ENCODE measurements at regions not wholly inside any gene's neighbourhood (a gene's known extent, or its start where the extent isn't known, plus 50 kb on each side); places are given as distances from the start of the nearest gene placed in this dataset.
"Not testable (repeated sequence)": the region's sequence is repeated elsewhere in the genome, so short reads cannot be mapped to it uniquely, and the experiment has no call there.

DNA sequence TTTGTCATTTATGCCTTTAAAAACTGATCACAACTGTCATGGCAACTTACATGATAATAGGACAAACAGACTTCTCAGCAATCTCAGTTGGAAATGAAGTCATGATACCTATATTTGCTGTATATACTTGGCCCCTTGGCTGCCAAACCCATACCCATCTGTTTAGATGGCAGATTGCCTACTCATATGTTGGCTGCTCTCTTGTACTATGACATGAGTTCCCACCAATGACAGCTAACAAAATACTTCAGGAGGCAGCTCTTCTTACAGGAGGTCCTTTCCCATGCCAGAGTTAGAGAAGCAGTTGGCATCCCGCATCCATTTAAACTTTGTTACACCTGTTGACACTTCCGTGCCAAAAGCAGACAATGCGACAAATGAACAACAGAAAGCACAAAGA, 603.1 kb upstream of the ADGRL2 start:
- no peaks in the 10 kb centered on the region for H3K9me3 ChIP-seq (ENCODE audit: control insufficient read depth in 3 of 3, low read length in 3 of 3)
- H3K9ac ChIP-seq (ENCODE audit: low read depth in 1 of 3, low read length in 3 of 3) = no peak overlapping the region
- no peaks in the 10 kb centered on the region for H3K36me3 ChIP-seq (ENCODE audit: control insufficient read depth in 3 of 3, insufficient read depth in 3 of 3, low read length in 3 of 3)
- H3K4me1 ChIP-seq (ENCODE audit: control insufficient read depth in 3 of 3, insufficient read depth in 3 of 3, low read length in 3 of 3) = no peaks in the 10 kb centered on the region
- H3K27ac ChIP-seq (ENCODE audit: low read depth, low read length) = no peak overlapping the region
- H3K4me3 ChIP-seq (ENCODE audit: low read length in 3 of 3) = no peak overlapping the region
- no peaks in the 10 kb centered on the region for H3K27me3 ChIP-seq (ENCODE audit: control insufficient read depth in 3 of 3, insufficient read depth in 3 of 3, low read length in 3 of 3)

DNA sequence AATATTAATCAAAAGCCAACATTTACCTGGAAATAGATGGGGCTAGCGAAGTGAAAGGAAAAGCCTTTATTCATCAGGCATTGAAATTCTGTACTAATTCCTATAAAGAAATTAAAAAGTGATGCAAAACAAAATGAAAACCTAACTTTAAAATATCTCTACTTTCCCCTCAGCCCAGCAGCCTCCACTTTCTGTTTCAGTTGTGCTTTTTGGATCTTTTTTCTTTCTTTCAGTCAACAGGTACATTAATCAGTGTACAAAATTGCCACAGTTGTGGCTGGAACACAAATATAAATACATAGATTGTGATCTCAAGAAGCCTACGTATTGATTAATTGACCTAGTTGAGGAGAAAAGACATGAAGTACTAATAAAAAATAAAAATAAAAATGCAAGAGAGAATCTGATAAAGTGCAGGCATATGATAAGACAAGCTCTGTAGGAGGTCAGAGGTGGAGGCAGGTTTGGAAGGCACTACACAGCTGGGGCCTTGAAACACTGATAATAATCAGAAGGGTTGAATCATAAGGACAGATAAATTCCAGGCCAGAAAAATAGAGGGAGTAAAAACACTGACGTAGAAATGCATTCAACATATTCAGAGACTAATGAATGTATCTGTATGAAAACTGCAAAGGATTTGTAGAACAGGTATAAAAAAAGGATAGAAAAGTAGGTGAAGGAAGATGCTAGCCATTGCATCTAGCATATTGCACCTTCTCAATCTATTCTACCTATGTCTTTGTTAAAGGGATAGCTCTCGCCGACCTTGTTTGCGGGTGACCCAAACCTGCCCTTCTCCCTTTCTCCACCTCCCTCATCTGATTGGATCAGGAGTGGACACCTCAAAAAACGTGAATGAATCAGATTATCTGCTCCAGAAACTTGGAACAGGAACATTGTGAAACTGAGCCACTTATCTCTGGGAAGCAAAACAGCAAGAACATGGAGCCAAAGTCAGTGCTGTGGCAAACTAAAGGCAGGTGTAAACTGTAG, 607.8 kb upstream of the ADGRL2 start:
- Histone ChIP-seq H3K9ac (ENCODE audit: low read depth in 1 of 3, low read length in 3 of 3) (no peak overlapping the region), H3K36me3 (ENCODE audit: control insufficient read depth in 3 of 3, insufficient read depth in 3 of 3, low read length in 3 of 3) (no peaks in the 10 kb centered on the region), H3K9me3 (ENCODE audit: control insufficient read depth in 3 of 3, low read length in 3 of 3) (no peaks in the 10 kb centered on the region), H3K27me3 (ENCODE audit: control insufficient read depth in 3 of 3, insufficient read depth in 3 of 3, low read length in 3 of 3) (no peaks in the 10 kb centered on the region), H3K4me3 (ENCODE audit: low read length in 3 of 3) (no peak overlapping the region), H3K4me1 (ENCODE audit: control insufficient read depth in 3 of 3, insufficient read depth in 3 of 3, low read length in 3 of 3) (no peaks in the 10 kb centered on the region), H3K27ac (ENCODE audit: low read depth, low read length) (no peak overlapping the region)

DNA sequence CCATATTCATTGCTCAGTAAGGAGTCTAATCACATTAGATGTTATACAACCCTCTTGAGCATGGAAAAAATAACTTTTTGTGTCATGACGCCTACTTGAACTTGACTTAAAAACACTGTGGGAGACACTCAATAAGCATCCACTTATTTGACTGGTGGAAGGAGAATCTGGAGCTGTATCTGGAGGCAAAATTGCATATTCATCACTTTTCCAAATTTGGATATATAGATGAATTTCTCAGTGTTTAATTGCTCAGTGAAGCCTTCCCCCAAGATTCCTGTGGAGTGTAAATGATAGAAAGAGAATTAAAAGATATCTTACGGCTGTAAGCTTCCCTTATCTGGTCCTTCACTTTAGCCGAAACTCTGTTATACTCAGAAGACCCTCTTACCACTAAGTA, 610.7 kb upstream of the ADGRL2 start:
- Histone ChIP-seq H3K9me3 (ENCODE audit: control insufficient read depth in 3 of 3, low read length in 3 of 3) (no peaks in the 10 kb centered on the region), H3K36me3 (ENCODE audit: control insufficient read depth in 3 of 3, insufficient read depth in 3 of 3, low read length in 3 of 3) (no peaks in the 10 kb centered on the region), H3K27me3 (ENCODE audit: control insufficient read depth in 3 of 3, insufficient read depth in 3 of 3, low read length in 3 of 3) (no peaks in the 10 kb centered on the region), H3K27ac (ENCODE audit: low read depth, low read length) (no peak overlapping the region), H3K4me3 (ENCODE audit: low read length in 3 of 3) (no peak overlapping the region), H3K9ac (ENCODE audit: low read depth in 1 of 3, low read length in 3 of 3) (no peak overlapping the region), H3K4me1 (ENCODE audit: control insufficient read depth in 3 of 3, insufficient read depth in 3 of 3, low read length in 3 of 3) (no peaks in the 10 kb centered on the region)

DNA sequence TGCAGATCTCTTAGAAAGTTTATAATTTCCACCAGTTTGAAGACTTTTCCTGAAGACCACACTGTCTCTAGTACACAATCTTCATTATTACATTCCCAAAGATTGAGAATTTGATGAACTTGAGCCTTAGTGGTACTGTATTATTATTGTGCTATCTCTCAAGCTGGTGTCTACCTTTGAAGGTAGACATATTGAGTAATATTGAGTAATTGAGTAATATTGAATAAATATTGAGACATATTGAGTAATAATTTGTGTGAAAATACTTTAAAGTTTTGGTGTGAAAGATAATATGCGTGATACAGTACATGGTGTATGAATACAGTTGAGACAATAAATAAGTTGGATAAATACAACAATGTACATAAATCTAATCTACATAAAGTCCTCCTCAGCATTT, 613.1 kb upstream of the ADGRL2 start:
- no peak overlapping the region for H3K27ac ChIP-seq (ENCODE audit: low read depth, low read length)
- no peaks in the 10 kb centered on the region for H3K4me1 ChIP-seq (ENCODE audit: control insufficient read depth in 3 of 3, insufficient read depth in 3 of 3, low read length in 3 of 3)
- H3K36me3 ChIP-seq (ENCODE audit: control insufficient read depth in 3 of 3, insufficient read depth in 3 of 3, low read length in 3 of 3) = no peaks in the 10 kb centered on the region
- no peaks in the 10 kb centered on the region for H3K27me3 ChIP-seq (ENCODE audit: control insufficient read depth in 3 of 3, insufficient read depth in 3 of 3, low read length in 3 of 3)
- no peak overlapping the region for H3K9ac ChIP-seq (ENCODE audit: low read depth in 1 of 3, low read length in 3 of 3)
- no peaks in the 10 kb centered on the region for H3K9me3 ChIP-seq (ENCODE audit: control insufficient read depth in 3 of 3, low read length in 3 of 3)
- no peak overlapping the region for H3K4me3 ChIP-seq (ENCODE audit: low read length in 3 of 3)

GRCh38 chr1:81186261-81186660, 614.5 kb upstream of the ADGRL2 start:
- Histone ChIP-seq H3K27me3 (ENCODE audit: control insufficient read depth in 3 of 3, insufficient read depth in 3 of 3, low read length in 3 of 3) (no peaks in the 10 kb centered on the region), H3K9me3 (ENCODE audit: control insufficient read depth in 3 of 3, low read length in 3 of 3) (no peaks in the 10 kb centered on the region), H3K4me3 (ENCODE audit: low read length in 3 of 3) (no peak overlapping the region), H3K4me1 (ENCODE audit: control insufficient read depth in 3 of 3, insufficient read depth in 3 of 3, low read length in 3 of 3) (no peaks in the 10 kb centered on the region), H3K36me3 (ENCODE audit: control insufficient read depth in 3 of 3, insufficient read depth in 3 of 3, low read length in 3 of 3) (no peaks in the 10 kb centered on the region), H3K9ac (ENCODE audit: low read depth in 1 of 3, low read length in 3 of 3) (no peak overlapping the region), H3K27ac (ENCODE audit: low read depth, low read length) (no peak overlapping the region)

DNA sequence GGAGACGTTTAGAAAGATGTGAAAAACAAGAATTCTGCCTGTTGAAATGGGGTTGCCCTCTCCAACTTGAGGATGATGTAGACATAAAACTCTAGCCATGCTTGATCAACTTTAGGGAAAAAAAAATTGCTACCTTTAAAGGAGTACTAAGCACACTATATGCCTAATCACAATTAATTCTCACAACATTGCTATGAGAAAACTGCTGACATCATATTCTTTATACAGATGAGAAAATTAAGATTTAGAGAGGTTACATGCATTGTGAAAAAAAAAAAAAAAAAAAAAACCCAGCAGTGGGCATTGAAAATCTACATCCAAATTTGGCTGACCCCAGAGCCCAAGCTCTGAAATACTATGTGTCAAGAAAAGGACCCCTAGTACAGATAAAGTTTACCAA, 617.2 kb upstream of the ADGRL2 start:
- Histone ChIP-seq H3K4me1 (ENCODE audit: control insufficient read depth in 3 of 3, insufficient read depth in 3 of 3, low read length in 3 of 3) (no peaks in the 10 kb centered on the region), H3K36me3 (ENCODE audit: control insufficient read depth in 3 of 3, insufficient read depth in 3 of 3, low read length in 3 of 3) (no peaks in the 10 kb centered on the region), H3K27ac (ENCODE audit: low read depth, low read length) (no peak overlapping the region), H3K27me3 (ENCODE audit: control insufficient read depth in 3 of 3, insufficient read depth in 3 of 3, low read length in 3 of 3) (no peaks in the 10 kb centered on the region), H3K9me3 (ENCODE audit: control insufficient read depth in 3 of 3, low read length in 3 of 3) (no peaks in the 10 kb centered on the region), H3K9ac (ENCODE audit: low read depth in 1 of 3, low read length in 3 of 3) (no peak overlapping the region), H3K4me3 (ENCODE audit: low read length in 3 of 3) (no peak overlapping the region)

- Histone ChIP-seq H3K27ac (ENCODE audit: low read depth, low read length) (no peak overlapping the region), H3K9me3 (ENCODE audit: control insufficient read depth in 3 of 3, low read length in 3 of 3) (no peaks in the 10 kb centered on the region), H3K9ac (ENCODE audit: low read depth in 1 of 3, low read length in 3 of 3) (no peak overlapping the region), H3K36me3 (ENCODE audit: control insufficient read depth in 3 of 3, insufficient read depth in 3 of 3, low read length in 3 of 3) (no peaks in the 10 kb centered on the region), H3K4me1 (ENCODE audit: control insufficient read depth in 3 of 3, insufficient read depth in 3 of 3, low read length in 3 of 3) (no peaks in the 10 kb centered on the region), H3K27me3 (ENCODE audit: control insufficient read depth in 3 of 3, insufficient read depth in 3 of 3, low read length in 3 of 3) (no peaks in the 10 kb centered on the region), H3K4me3 (ENCODE audit: low read length in 3 of 3) (no peak overlapping the region)
Measured at GRCh38 chr1:81183051-81183450, 617.7 kb upstream of the ADGRL2 start.

DNA sequence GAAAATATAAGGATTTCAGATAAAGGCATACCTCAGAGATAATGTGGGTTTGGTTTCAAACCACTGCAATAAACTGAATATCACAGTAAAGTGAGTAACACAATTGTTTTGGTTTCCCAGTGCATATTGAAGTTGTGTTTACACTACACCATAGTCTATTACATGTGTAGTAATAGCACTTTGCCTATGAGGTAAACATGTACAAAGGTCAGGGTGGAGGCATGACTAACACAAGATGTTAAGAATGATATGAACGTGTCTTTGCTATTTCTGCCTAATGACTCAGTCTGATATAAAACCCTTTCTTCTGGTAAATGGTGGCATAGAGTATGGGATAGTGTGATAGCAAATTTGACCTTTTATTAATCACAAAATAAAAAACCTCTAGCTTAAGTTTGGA, 621.5 kb upstream of the ADGRL2 start:
- Histone ChIP-seq H3K9ac (ENCODE audit: low read depth in 1 of 3, low read length in 3 of 3) (no peak overlapping the region), H3K9me3 (ENCODE audit: control insufficient read depth in 3 of 3, low read length in 3 of 3) (no peaks in the 10 kb centered on the region), H3K27me3 (ENCODE audit: control insufficient read depth in 3 of 3, insufficient read depth in 3 of 3, low read length in 3 of 3) (no peaks in the 10 kb centered on the region), H3K4me3 (ENCODE audit: low read length in 3 of 3) (no peak overlapping the region), H3K4me1 (ENCODE audit: control insufficient read depth in 3 of 3, insufficient read depth in 3 of 3, low read length in 3 of 3) (no peaks in the 10 kb centered on the region), H3K36me3 (ENCODE audit: control insufficient read depth in 3 of 3, insufficient read depth in 3 of 3, low read length in 3 of 3) (no peaks in the 10 kb centered on the region), H3K27ac (ENCODE audit: low read depth, low read length) (no peak overlapping the region)

GRCh38 chr1:81178431-81179093, 622.2 kb upstream of the ADGRL2 start:
- H3K9me3 ChIP-seq (ENCODE audit: control insufficient read depth in 3 of 3, low read length in 3 of 3); H3K4me3 ChIP-seq (ENCODE audit: low read length in 3 of 3); H3K27ac ChIP-seq (ENCODE audit: low read depth, low read length); H3K36me3 ChIP-seq (ENCODE audit: control insufficient read depth in 3 of 3, insufficient read depth in 3 of 3, low read length in 3 of 3); H3K27me3 ChIP-seq (ENCODE audit: control insufficient read depth in 3 of 3, insufficient read depth in 3 of 3, low read length in 3 of 3); H3K9ac ChIP-seq (ENCODE audit: low read depth in 1 of 3, low read length in 3 of 3); H3K4me1 ChIP-seq (ENCODE audit: control insufficient read depth in 3 of 3, insufficient read depth in 3 of 3, low read length in 3 of 3): not testable (repeated sequence)

DNA sequence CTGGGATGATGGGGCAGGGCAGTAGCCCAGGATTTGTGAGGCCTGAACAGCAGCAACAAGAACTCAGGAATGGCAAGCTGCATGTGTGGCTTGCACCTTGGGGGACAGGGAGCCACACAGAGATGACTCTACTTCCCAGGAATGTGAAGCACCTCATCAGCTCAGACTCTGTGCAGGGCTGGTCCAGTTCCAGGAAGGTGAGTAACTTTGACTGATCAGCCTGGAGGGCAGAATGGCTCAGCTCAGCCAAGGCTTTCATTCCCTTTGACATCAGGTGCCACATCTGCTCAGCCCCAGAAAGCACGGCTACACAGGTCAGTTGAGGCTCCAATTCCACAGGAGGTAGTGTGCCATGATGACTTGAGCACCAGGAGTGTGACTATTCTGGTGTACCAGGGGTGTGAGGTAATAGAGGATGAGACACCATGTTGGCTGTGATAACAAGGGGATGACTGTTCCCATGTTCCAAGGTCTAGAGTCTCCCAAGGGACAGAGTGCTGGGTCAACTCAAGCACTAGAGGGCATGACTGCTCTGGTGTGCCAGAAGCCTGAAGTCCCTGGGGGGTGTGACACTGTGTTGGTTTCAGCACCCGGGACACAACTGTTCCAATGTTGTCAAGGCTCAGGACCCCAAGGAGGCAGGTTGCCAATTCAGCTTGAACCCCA, 625.8 kb upstream of the ADGRL2 start:
- no peaks in the 10 kb centered on the region for H3K27me3 ChIP-seq (ENCODE audit: control insufficient read depth in 3 of 3, insufficient read depth in 3 of 3, low read length in 3 of 3)

More for the DNA sequence above, 625.8 kb upstream of the ADGRL2 start:
- Histone ChIP-seq H3K4me1 (ENCODE audit: control insufficient read depth in 3 of 3, insufficient read depth in 3 of 3, low read length in 3 of 3) (no peaks in the 10 kb centered on the region), H3K4me3 (ENCODE audit: low read length in 3 of 3) (no peak overlapping the region), H3K9me3 (ENCODE audit: control insufficient read depth in 3 of 3, low read length in 3 of 3) (peaks cover 0 to 5% (median 4%) of the 10 kb centered on the region in 3 donors), H3K9ac (ENCODE audit: low read depth in 1 of 3, low read length in 3 of 3) (no peak overlapping the region), H3K27ac (ENCODE audit: low read depth, low read length) (no peak overlapping the region), H3K36me3 (ENCODE audit: control insufficient read depth in 3 of 3, insufficient read depth in 3 of 3, low read length in 3 of 3) (no peaks in the 10 kb centered on the region)
